Lower leg skin (tissue), 4 donors: ENCODE measurements at regions not wholly inside any gene's neighbourhood (a gene's known extent, or its start where the extent isn't known, plus 50 kb on each side); places are given as distances from the start of the nearest gene placed in this dataset.

Experiments
- DNase-seq, 2 donors: peaks; one replicate each; pipeline ENCODE4 v3.0.0-alpha.2; 2019; ENCODE audit warnings: low spot score in 2 of 2
- H3K4me3 ChIP-seq: fragments of 200-600 bp; sonication (generic); 2 replicates; pipeline ENCODE4 v1.5.1; 2017; ENCODE audit warnings: mild to moderate bottlenecking, low read depth; ENCODE audit not compliant: poor library complexity, severe bottlenecking
- CTCF ChIP-seq, 3 donors: fragments of 450-650 bp; IDR thresholded peaks; one replicate each; pipeline ENCODE4 v1.5.1; 2016; ENCODE audit warnings: antibody characterized with exemption in 3 of 3, mild to moderate bottlenecking in 3 of 3, moderate library complexity in 2 of 3
- POLR2A ChIP-seq, 2 donors: fragments of 450-650 bp; IDR thresholded peaks; one replicate each; pipeline ENCODE4 v1.6.1; 2016 to 2017; ENCODE audit warnings: antibody characterized with exemption in 2 of 2, mild to moderate bottlenecking in 1 of 2, moderate library complexity in 1 of 2
- WGBS, 2 donors: methylation state at CpG; one replicate each; pipeline ENCODE4 v1.1.5; 2018; 5-methylcytosine and 5-hydroxymethylcytosine counted together
- intact Hi-C: fragments of 100-400 bp; cut with DNase I; formaldehyde crosslinking; loops from one replicate; pipeline ENCODE4 v1.15.0; 2023; ENCODE audit warnings: low total_unique reads

- TF ChIP-seq CTCF (IDR thresholded peaks at IDR 0.05) (no peak), POLR2A (IDR thresholded peaks at IDR 0.05) (no peak)
These were observed 51.7 kb upstream of the ATP5MC3 start for GRCh38 chr2:175233135-175233719.

More at GRCh38 chr2:175233135-175233719, 51.7 kb upstream of the ATP5MC3 start:
- no peak overlapping the region for H3K4me3 ChIP-seq
- no peak for DNase-seq
- WGBS, 2 donors, result 35 to 43% methylated on average over 4 of the region's 4 CpGs
- intact Hi-C loops, result no loop called here
